Retinal pigment epithelial cell (primary cell): ENCODE measurements at regions not wholly inside any gene's neighbourhood (a gene's known extent, or its start where the extent isn't known, plus 50 kb on each side); places are given as distances from the start of the nearest gene placed in this dataset.

Experiments
- DNase-seq: peaks from one replicate; pipeline ENCODE4 v3.0.0-alpha.2; 2010; ENCODE audit warnings: low read depth
- H3K4me3 ChIP-seq: 2 replicates; pipeline ENCODE4 v1.5.1; 2011; ENCODE audit warnings: mild to moderate bottlenecking, low read length, control low read depth, moderate library complexity
- CTCF ChIP-seq: conservative IDR thresholded peaks from 2 replicates; pipeline ENCODE4 v1.5.1; 2011; ENCODE audit warnings: low read depth, low read length, control low read depth, inconsistent platforms

- no peak for DNase-seq
These were observed 422.9 kb upstream of the ST6GAL2 start for GRCh38 chr2:107308835-107309234.

GRCh38 chr2:107312240-107312639, 426.3 kb upstream of the ST6GAL2 start:
- no peak for DNase-seq
- no peak for TF ChIP-seq CTCF
- no peak overlapping the region for H3K4me3 ChIP-seq

More at GRCh38 chr2:107308835-107309234, 422.9 kb upstream of the ST6GAL2 start:
- no peak overlapping the region for H3K4me3 ChIP-seq
- TF ChIP-seq CTCF, result no peak

GRCh38 chr2:107313316-107313715, 427.3 kb upstream of the ST6GAL2 start:
- TF ChIP-seq CTCF, result no peak
- peak; percentile 64 for DNase-seq
- no peak overlapping the region for H3K4me3 ChIP-seq

GRCh38 chr2:107320881-107321280, 434.9 kb upstream of the ST6GAL2 start:
- H3K4me3 ChIP-seq, result no peak overlapping the region
- no peak for TF ChIP-seq CTCF

GRCh38 chr2:107322416-107322815, 436.4 kb upstream of the ST6GAL2 start:
- H3K4me3 ChIP-seq, result no peak overlapping the region
- no peak for TF ChIP-seq CTCF
- peak; percentile 34 for DNase-seq

More at GRCh38 chr2:107320881-107321280, 434.9 kb upstream of the ST6GAL2 start:
- no peak for DNase-seq

GRCh38 chr2:107323946-107324565, 438.1 kb upstream of the ST6GAL2 start:
- no peak for DNase-seq
- H3K4me3 ChIP-seq, result no peak overlapping the region
- TF ChIP-seq CTCF, result no peak
